Motor neuron (in vitro differentiated cells): ENCODE measurements at regions not wholly inside any gene's neighbourhood (a gene's known extent, or its start where the extent isn't known, plus 50 kb on each side); places are given as distances from the start of the nearest gene placed in this dataset.
"Not testable (repeated sequence)": the region's sequence is repeated elsewhere in the genome, so short reads cannot be mapped to it uniquely, and the experiment has no call there.

Experiments used
- ATAC-seq, 8 experiments: fragments of 200-7000 bp; cut with Tn5 transposase; replicated peaks in 6 of 8; 2 replicates each; pipeline ENCODE4 v1.8.0; 2021; ENCODE audit warnings: mild to moderate bottlenecking in 8 of 8, moderate library complexity in 8 of 8
- H3K27ac ChIP-seq, 2 donors: fragments of 250-450 bp; sonication (Bioruptor Pico); 2 replicates each; pipeline ENCODE4 v1.9.0; 2021; ENCODE audit warnings: antibody characterized with exemption in 2 of 2, mild to moderate bottlenecking in 2 of 2, moderate library complexity in 1 of 2
- H3K4me1 ChIP-seq, 2 donors: fragments of 250-450 bp; sonication (Bioruptor Pico); replicated peaks in 1 of 2; 2 replicates each; pipeline ENCODE4 v1.6.1; 2021; ENCODE audit warnings: antibody characterized with exemption in 2 of 2, mild to moderate bottlenecking in 2 of 2, moderate library complexity in 1 of 2
- H3K4me3 ChIP-seq, 5 donors: fragments of 250-450 bp; sonication (Bioruptor Pico); 2 replicates each; pipeline ENCODE4 v1.9.0; 2021; ENCODE audit warnings: antibody characterized with exemption in 5 of 5, mild to moderate bottlenecking in 5 of 5, moderate library complexity in 4 of 5
- WGBS, 10 experiments: fragments of 450-650 bp; shearing (Covaris generic); methylation state at CpG; one replicate each; pipeline ENCODE4 v1.0.0; 2022; 5-methylcytosine and 5-hydroxymethylcytosine counted together
- in situ Hi-C, 9 experiments: fragments of 400-800 bp; cut with MboI; loops; one replicate each; pipeline ENCODE4 v1.15.0; 2021; ENCODE audit warnings: low sequenced_read_pairs in 9 of 9, low pct_unique_long_range_greater_than_20kb in 2 of 9; ENCODE audit not compliant: unreplicated experiment in 9 of 9

GRCh38 chr1:238684576-238684975, 701.8 kb upstream of the CHRM3 start:
- ATAC-seq, H3K4me1 ChIP-seq, H3K4me3 ChIP-seq, in situ Hi-C loops, H3K27ac ChIP-seq: not testable (repeated sequence)
- 98% methylated on average over 8 of the region's 27 CpGs; no CpG with 5 or more reads in 9 of the 10 experiments for WGBS, 10 experiments

- in situ Hi-C loops, result no loop called here
- WGBS, 10 experiments, result 17 to 91% (median 82%) methylated on average over 2 to 4 of the region's 4 CpGs; no CpG with 5 or more reads in 3 of the 10 experiments
Measured at GRCh38 chr1:238681451-238681850, 704.9 kb upstream of the CHRM3 start.

DNA sequence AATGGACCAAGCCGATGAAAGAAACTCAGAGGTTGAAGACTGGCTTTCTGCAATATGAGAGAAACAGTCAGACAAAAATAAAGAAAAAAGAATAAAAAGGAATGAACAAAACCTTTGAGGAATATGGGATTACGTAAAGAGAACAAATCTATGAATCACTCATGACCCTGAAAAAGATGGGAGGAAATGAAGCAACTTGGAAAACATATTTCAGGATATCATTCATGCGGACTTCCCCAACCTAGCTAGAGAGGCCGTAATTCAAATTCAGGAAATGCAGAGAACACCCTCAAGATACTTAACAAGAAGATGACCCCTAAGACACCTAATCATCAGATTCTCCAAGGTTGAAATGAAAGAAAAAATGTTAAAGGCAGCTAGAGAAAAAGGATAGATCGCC, 705.3 kb upstream of the CHRM3 start:
- Histone ChIP-seq H3K4me3 (no peak overlapping the region), H3K27ac (no peak overlapping the region), H3K4me1 (no peaks in the 10 kb centered on the region)
- in situ Hi-C loops, result no loop called here
- ATAC-seq, result no peak
- 23 to 100% (median 90%) methylated on average over 4 to 5 of the region's 5 CpGs for WGBS, 10 experiments

More at GRCh38 chr1:238681451-238681850, 704.9 kb upstream of the CHRM3 start:
- no peak for ATAC-seq
- H3K27ac ChIP-seq, result no peak overlapping the region
- no peak overlapping the region for H3K4me3 ChIP-seq
- no peaks in the 10 kb centered on the region for H3K4me1 ChIP-seq

- WGBS, 10 experiments, result 10 to 97% (median 88%) methylated on average over 1 to 4 of the region's 4 CpGs
- in situ Hi-C loops, result no loop called here
- no peak overlapping the region for H3K4me3 ChIP-seq
- ATAC-seq, result no peak
- no peaks in the 10 kb centered on the region for H3K4me1 ChIP-seq
- H3K27ac ChIP-seq, result no peak overlapping the region
Measured at GRCh38 chr1:238677567-238677966, 708.8 kb upstream of the CHRM3 start.

GRCh38 chr1:238675221-238675620, 711.1 kb upstream of the CHRM3 start:
- WGBS, 10 experiments, result 0 to 100% (median 45%) methylated on average over 1 of the region's 1 CpG; no CpG with 5 or more reads in 2 of the 10 experiments
- H3K27ac ChIP-seq, result no peak overlapping the region
- in situ Hi-C loops, result no loop called here
- H3K4me3 ChIP-seq, result no peak overlapping the region
- peak in 1 of 8 experiments; percentile 64 for ATAC-seq
- no peaks in the 10 kb centered on the region for H3K4me1 ChIP-seq

DNA sequence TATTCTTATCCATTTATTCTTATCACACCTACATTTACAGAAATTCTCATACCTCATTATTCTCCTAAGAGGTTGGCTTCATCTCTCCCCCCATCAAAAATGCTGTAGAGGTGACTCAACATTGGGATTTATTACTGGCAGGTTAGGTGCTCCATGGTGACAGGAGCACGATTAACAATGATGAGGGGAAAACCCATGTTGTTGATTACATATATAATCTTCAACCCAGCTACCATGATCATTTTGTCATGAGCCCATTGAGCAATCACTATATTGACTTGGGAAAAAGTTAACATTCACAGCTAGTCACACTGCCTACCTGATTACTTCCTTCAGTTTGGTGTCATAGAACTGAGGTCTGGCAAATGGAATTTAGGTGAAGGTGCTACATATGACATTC, 712.1 kb upstream of the CHRM3 start:
- no peak overlapping the region for H3K27ac ChIP-seq
- no peaks in the 10 kb centered on the region for H3K4me1 ChIP-seq
- in situ Hi-C loops, result no loop called here
- 0 to 100% (median 80%) methylated on average over 1 of the region's 1 CpG; no CpG with 5 or more reads in 3 of the 10 experiments for WGBS, 10 experiments
- no peak overlapping the region for H3K4me3 ChIP-seq
- ATAC-seq, result no peak

DNA sequence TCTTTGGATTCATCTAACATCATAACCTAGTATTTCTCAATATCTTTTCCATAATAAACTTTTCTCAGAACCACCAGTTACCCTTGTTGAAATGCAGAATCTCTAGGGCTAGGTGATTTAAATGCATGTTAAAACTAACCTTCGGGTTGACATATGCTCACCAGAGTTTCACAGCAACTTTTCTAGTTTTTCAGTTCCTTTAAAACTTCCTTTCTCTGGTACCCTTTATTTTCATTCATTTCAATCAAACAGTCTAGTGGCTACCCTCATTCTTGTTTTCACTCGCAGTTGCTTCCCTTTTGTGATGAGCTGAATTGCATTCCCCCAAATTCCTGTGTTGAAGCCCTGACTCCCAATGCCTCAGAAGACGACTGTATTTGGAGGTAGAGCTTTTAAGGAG, 712.8 kb upstream of the CHRM3 start:
- no peak for ATAC-seq
- 0 to 83% (median 59%) methylated on average over 1 to 3 of the region's 3 CpGs for WGBS, 10 experiments
- Histone ChIP-seq H3K27ac (no peak overlapping the region), H3K4me1 (no peaks in the 10 kb centered on the region), H3K4me3 (no peak overlapping the region)
- in situ Hi-C loops, result no loop called here

DNA sequence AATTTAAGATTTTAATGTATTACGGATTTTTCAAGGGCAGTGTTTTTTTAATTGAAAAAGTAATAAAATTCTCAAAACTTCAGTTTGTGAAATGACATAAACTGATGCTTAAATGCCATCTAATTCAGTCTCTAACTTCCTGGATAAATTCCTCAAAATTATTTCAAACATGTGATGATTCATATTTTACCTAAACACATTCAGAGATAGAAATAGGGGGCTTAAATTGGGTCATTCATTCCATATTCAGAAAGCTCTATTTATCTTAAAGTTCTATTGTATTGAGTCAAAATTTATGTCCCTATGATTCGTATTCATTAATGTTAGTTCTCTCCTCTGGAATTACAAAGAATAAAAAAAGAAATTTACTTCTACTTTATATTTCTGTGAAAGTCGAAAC, 713.6 kb upstream of the CHRM3 start:
- 3 to 100% (median 87%) methylated on average over 3 of the region's 3 CpGs for WGBS, 10 experiments

DNA sequence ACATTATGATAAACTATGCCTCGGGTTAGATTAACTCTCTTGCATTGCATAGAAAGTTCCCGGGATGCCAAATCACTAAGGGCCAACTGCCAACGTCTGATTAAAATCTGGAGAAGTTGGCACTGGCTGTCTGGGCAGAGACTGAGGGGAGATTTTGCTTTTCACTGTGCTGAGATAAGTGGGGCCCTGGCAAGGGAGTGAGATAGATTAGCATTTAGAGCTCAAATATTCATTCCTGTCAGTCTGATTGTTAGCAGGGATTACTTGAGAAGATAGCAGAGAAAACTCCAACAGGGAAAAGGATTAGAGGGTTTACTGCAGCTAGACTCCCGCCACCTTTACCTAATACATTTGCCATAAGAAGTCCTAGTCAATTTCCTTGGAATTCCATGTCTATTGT, 714.1 kb upstream of the CHRM3 start:
- in situ Hi-C loops, result no loop called here
- WGBS, 10 experiments, result 0 to 80% (median 42%) methylated on average over 1 to 4 of the region's 4 CpGs
- no peaks in the 10 kb centered on the region for H3K4me1 ChIP-seq
- H3K4me3 ChIP-seq, result no peak overlapping the region
- H3K27ac ChIP-seq, result no peak overlapping the region
- peak in 1 of 8 experiments; percentile 52 for ATAC-seq

More for the DNA sequence above, 713.6 kb upstream of the CHRM3 start:
- Histone ChIP-seq H3K27ac (no peak overlapping the region), H3K4me3 (no peak overlapping the region), H3K4me1 (no peaks in the 10 kb centered on the region)
- in situ Hi-C loops, result no loop called here
- ATAC-seq, result no peak

- in situ Hi-C loops, result no loop called here
- H3K27ac ChIP-seq, result no peak overlapping the region
- H3K4me1 ChIP-seq, result no peaks in the 10 kb centered on the region
- WGBS, 10 experiments, result 0 to 100% (median 77%) methylated on average over 1 to 2 of the region's 2 CpGs; no CpG with 5 or more reads in 3 of the 10 experiments
- no peak for ATAC-seq
- no peak overlapping the region for H3K4me3 ChIP-seq
Measured at GRCh38 chr1:238664139-238664538, 722.2 kb upstream of the CHRM3 start.

GRCh38 chr1:238660849-238661248, 725.5 kb upstream of the CHRM3 start:
- no peaks in the 10 kb centered on the region for H3K4me1 ChIP-seq
- no peak overlapping the region for H3K27ac ChIP-seq
- in situ Hi-C loops, result no loop called here
- ATAC-seq, result no peak
- 0 to 100% (median 57%) methylated on average over 1 of the region's 1 CpG; no CpG with 5 or more reads in 3 of the 10 experiments for WGBS, 10 experiments
- no peak overlapping the region for H3K4me3 ChIP-seq

- ATAC-seq, result no peak
- no peak overlapping the region for H3K27ac ChIP-seq
- WGBS, 10 experiments, result 0 to 100% (median 57%) methylated on average over 1 of the region's 1 CpG; no CpG with 5 or more reads in 2 of the 10 experiments
- in situ Hi-C loops, result no loop called here
- H3K4me1 ChIP-seq, result peaks cover 0 to 8% of the 10 kb centered on the region in 2 donors
- H3K4me3 ChIP-seq, result no peak overlapping the region
Measured at GRCh38 chr1:238658763-238659162, 727.6 kb upstream of the CHRM3 start.

DNA sequence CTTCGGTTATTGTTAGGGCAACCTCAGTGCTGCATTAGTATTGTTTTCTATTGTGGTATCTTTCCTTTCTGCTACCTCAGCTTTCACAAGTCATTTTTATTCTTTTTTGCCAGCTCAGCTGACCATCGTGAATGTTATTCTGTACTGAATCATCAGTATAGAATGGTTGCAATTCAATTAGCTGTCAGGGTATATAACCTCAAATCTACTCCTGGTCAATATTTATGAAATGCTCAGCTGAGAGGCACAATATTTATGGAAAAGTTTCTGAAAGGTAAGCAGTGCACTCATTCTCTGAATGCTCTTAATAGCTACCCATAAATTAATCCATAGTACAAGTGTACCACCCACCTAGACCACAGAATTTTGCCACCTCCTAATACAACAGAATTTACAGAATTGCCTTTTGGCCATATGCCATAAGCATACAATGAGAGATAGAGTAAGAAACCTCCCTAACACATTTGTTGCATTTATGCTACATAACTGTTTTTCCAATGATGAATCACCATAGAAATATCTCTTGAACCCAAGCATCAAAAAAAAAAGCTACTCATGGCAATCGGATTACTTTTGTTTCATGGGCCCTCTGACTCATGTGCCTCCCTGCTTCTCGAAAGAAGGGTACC, 732.6 kb upstream of the CHRM3 start:
- H3K4me1 ChIP-seq, result peaks cover 0 to 15% of the 10 kb centered on the region in 2 donors
- ATAC-seq, result peak in 5 of 8 experiments; percentile 43 to 96 (median 75)
- no peak overlapping the region for H3K27ac ChIP-seq
- 0 to 87% (median 57%) methylated on average over 2 to 4 of the region's 4 CpGs for WGBS, 10 experiments
- no peak overlapping the region for H3K4me3 ChIP-seq
- in situ Hi-C loops, result no loop called here

GRCh38 chr1:238652346-238652968, 733.9 kb upstream of the CHRM3 start:
- Histone ChIP-seq H3K4me3 (no peak overlapping the region), H3K4me1 (peaks cover 4 to 23% of the 10 kb centered on the region in 2 donors), H3K27ac (no peak overlapping the region)
- WGBS, 10 experiments, result 4 to 96% (median 82%) methylated on average over 5 to 7 of the region's 7 CpGs
- peak in 1 of 8 experiments; percentile 37 for ATAC-seq
- in situ Hi-C loops, result no loop called here
